ENCODE measurements at regions not wholly inside any gene's neighbourhood (a gene's known extent, or its start where the extent isn't known, plus 50 kb on each side); places are given as distances from the start of the nearest gene placed in this dataset.

DNA sequence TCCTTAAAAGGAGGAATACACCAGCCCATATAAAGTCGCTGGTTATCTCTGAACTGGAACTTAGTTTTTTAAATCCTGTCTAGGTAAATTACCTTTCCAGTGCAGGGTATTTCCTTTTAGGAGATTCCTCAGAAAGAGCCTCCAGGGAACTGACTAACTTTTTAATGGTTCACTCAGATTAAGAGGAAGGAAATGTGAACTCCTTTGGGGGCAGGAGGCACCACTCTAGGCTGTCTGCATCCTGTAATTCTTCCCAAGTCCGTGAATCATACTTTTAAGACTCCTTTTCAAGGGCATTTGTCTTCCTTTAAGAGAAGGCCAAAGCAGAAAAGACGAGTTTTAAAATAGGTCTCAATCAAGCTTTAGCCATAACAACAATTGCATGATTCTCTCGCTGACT, 871.2 kb upstream of the NR2F2 start:
- TF ChIP-seq, protein P1, sequence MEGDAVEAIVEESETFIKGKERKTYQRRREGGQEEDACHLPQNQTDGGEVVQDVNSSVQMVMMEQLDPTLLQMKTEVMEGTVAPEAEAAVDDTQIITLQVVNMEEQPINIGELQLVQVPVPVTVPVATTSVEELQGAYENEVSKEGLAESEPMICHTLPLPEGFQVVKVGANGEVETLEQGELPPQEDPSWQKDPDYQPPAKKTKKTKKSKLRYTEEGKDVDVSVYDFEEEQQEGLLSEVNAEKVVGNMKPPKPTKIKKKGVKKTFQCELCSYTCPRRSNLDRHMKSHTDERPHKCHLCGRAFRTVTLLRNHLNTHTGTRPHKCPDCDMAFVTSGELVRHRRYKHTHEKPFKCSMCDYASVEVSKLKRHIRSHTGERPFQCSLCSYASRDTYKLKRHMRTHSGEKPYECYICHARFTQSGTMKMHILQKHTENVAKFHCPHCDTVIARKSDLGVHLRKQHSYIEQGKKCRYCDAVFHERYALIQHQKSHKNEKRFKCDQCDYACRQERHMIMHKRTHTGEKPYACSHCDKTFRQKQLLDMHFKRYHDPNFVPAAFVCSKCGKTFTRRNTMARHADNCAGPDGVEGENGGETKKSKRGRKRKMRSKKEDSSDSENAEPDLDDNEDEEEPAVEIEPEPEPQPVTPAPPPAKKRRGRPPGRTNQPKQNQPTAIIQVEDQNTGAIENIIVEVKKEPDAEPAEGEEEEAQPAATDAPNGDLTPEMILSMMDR (IDR thresholded peaks at IDR 0.05; ENCODE audit: insufficient read depth, low read length): no peak
- TF ChIP-seq, protein P2, sequence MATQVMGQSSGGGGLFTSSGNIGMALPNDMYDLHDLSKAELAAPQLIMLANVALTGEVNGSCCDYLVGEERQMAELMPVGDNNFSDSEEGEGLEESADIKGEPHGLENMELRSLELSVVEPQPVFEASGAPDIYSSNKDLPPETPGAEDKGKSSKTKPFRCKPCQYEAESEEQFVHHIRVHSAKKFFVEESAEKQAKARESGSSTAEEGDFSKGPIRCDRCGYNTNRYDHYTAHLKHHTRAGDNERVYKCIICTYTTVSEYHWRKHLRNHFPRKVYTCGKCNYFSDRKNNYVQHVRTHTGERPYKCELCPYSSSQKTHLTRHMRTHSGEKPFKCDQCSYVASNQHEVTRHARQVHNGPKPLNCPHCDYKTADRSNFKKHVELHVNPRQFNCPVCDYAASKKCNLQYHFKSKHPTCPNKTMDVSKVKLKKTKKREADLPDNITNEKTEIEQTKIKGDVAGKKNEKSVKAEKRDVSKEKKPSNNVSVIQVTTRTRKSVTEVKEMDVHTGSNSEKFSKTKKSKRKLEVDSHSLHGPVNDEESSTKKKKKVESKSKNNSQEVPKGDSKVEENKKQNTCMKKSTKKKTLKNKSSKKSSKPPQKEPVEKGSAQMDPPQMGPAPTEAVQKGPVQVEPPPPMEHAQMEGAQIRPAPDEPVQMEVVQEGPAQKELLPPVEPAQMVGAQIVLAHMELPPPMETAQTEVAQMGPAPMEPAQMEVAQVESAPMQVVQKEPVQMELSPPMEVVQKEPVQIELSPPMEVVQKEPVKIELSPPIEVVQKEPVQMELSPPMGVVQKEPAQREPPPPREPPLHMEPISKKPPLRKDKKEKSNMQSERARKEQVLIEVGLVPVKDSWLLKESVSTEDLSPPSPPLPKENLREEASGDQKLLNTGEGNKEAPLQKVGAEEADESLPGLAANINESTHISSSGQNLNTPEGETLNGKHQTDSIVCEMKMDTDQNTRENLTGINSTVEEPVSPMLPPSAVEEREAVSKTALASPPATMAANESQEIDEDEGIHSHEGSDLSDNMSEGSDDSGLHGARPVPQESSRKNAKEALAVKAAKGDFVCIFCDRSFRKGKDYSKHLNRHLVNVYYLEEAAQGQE (IDR thresholded peaks at IDR 0.05; ENCODE audit: insufficient replicate concordance, low read depth): no peak
- TF ChIP-seq POLR2AphosphoS5 (IDR thresholded peaks at IDR 0.05; ENCODE audit: low read depth) (no peak), GABPA (IDR thresholded peaks at IDR 0.05; ENCODE audit: low read depth) (no peak)
